H9 (cell line): ENCODE measurements at regions not wholly inside any gene's neighbourhood (a gene's known extent, or its start where the extent isn't known, plus 50 kb on each side); places are given as distances from the start of the nearest gene placed in this dataset.

Source experiments
- DNase-seq: peaks from one replicate; pipeline ENCODE4 v3.0.0-alpha.2; 2017
- H2AFZ ChIP-seq: one replicate; pipeline ENCODE4 v1.6.1; 2013; ENCODE audit warnings: mild to moderate bottlenecking, low read length, control low read depth, moderate library complexity
- H2AK5ac ChIP-seq: 2 replicates; pipeline ENCODE4 v1.6.1; 2013; ENCODE audit warnings: low read length, control low read depth, mixed read lengths; ENCODE audit not compliant: insufficient read length
- H2BK120ac ChIP-seq: one replicate; pipeline ENCODE4 v1.6.1; 2013; ENCODE audit warnings: low read depth, mild to moderate bottlenecking, low read length, control low read depth, inconsistent platforms; ENCODE audit not compliant: poor library complexity, severe bottlenecking
- H2BK12ac ChIP-seq: 2 replicates; pipeline ENCODE4 v1.6.1; 2013; ENCODE audit warnings: low read length, control low read depth, mixed read lengths, low read depth; ENCODE audit not compliant: insufficient read length
- H2BK15ac ChIP-seq: 2 replicates; pipeline ENCODE4 v1.6.1; 2013; ENCODE audit warnings: low read depth, low read length, control low read depth
- H2BK20ac ChIP-seq: one replicate; pipeline ENCODE4 v1.6.1; 2013; ENCODE audit warnings: low read depth, mild to moderate bottlenecking, low read length, control low read depth, inconsistent platforms; ENCODE audit not compliant: poor library complexity, severe bottlenecking
- H2BK5ac ChIP-seq: 2 replicates; pipeline ENCODE4 v1.6.1; 2013; ENCODE audit warnings: low read length, control low read depth, mixed read lengths; ENCODE audit not compliant: insufficient read length
- H3K14ac ChIP-seq: 2 replicates; pipeline ENCODE4 v1.6.1; 2013; ENCODE audit warnings: low read length, control low read depth; ENCODE audit not compliant: insufficient read depth
- H3K18ac ChIP-seq: 2 replicates; pipeline ENCODE4 v1.6.1; 2013; ENCODE audit warnings: low read depth, mild to moderate bottlenecking, mixed read lengths, low read length, control low read depth; ENCODE audit not compliant: insufficient read length
- H3K23ac ChIP-seq: 2 replicates; pipeline ENCODE4 v1.6.1; 2013; ENCODE audit warnings: low read length, control low read depth, mixed read lengths, low read depth; ENCODE audit not compliant: insufficient read length
- H3K23me2 ChIP-seq: 2 replicates; pipeline ENCODE4 v1.6.1; 2013; ENCODE audit warnings: low read depth, mild to moderate bottlenecking, mixed read lengths, low read length, control low read depth; ENCODE audit not compliant: insufficient read length, poor library complexity, severe bottlenecking
- H3K27ac ChIP-seq: 2 replicates; pipeline ENCODE4 v1.5.1; 2013; ENCODE audit warnings: low read length, control low read depth, mixed read lengths, low read depth; ENCODE audit not compliant: insufficient read length
- H3K27me3 ChIP-seq: 2 replicates; pipeline ENCODE4 v1.6.1; 2013; ENCODE audit warnings: low read length, control low read depth, inconsistent platforms; ENCODE audit not compliant: insufficient read depth
- H3K4ac ChIP-seq: 2 replicates; pipeline ENCODE4 v1.6.1; 2013; ENCODE audit warnings: low read depth, mild to moderate bottlenecking, control low read depth, inconsistent platforms, low read length, moderate library complexity
- H3K4me1 ChIP-seq: 2 replicates; pipeline ENCODE4 v1.6.1; 2013; ENCODE audit warnings: low read length, control low read depth, inconsistent platforms; ENCODE audit not compliant: insufficient read depth
- H3K4me2 ChIP-seq: 2 replicates; pipeline ENCODE4 v1.6.1; 2013; ENCODE audit warnings: low read length, control low read depth, mixed read lengths; ENCODE audit not compliant: insufficient read length, insufficient read depth
- H3K56ac ChIP-seq: 2 replicates; pipeline ENCODE4 v1.6.1; 2013; ENCODE audit warnings: low read depth, mild to moderate bottlenecking, mixed read lengths, low read length, control low read depth; ENCODE audit not compliant: insufficient read length
- H3K79me1 ChIP-seq: 2 replicates; pipeline ENCODE4 v1.6.1; 2013; ENCODE audit warnings: low read depth, mild to moderate bottlenecking, moderate library complexity, low read length, control low read depth, inconsistent platforms; ENCODE audit not compliant: insufficient read depth, poor library complexity, severe bottlenecking
- H3K79me2 ChIP-seq: 2 replicates; pipeline ENCODE4 v1.6.1; 2013; ENCODE audit warnings: low read length, control low read depth, inconsistent platforms; ENCODE audit not compliant: insufficient read depth
- H3K9ac ChIP-seq: 2 replicates; pipeline ENCODE4 v1.6.1; 2013; ENCODE audit warnings: low read length, control low read depth, mixed read lengths; ENCODE audit not compliant: insufficient read length; ENCODE audit errors: extremely low read depth
- H3K9me3 ChIP-seq: one replicate; pipeline ENCODE4 v1.6.1; 2013; ENCODE audit warnings: low read depth, low read length, inconsistent platforms; ENCODE audit not compliant: control insufficient read depth
- H3T11ph ChIP-seq: one replicate; pipeline ENCODE4 v1.6.1; 2013; ENCODE audit warnings: mild to moderate bottlenecking, low read length, control low read depth, inconsistent platforms
- H4K20me1 ChIP-seq: one replicate; pipeline ENCODE4 v1.6.1; 2013; ENCODE audit not compliant: control insufficient read depth, insufficient read length, insufficient read depth
- H4K5ac ChIP-seq: 2 replicates; pipeline ENCODE4 v1.6.1; 2013; ENCODE audit warnings: low read depth, mild to moderate bottlenecking, mixed read lengths, low read length, control low read depth; ENCODE audit not compliant: insufficient read length
- H4K8ac ChIP-seq: replicated peaks from 2 replicates; pipeline ENCODE4 v1.6.1; 2013; ENCODE audit warnings: low read length, control low read depth, mixed read lengths, low read depth; ENCODE audit not compliant: insufficient read length
- H4K91ac ChIP-seq: 2 replicates; pipeline ENCODE4 v1.6.1; 2013; ENCODE audit warnings: low read depth, mild to moderate bottlenecking, moderate library complexity, mixed read lengths, low read length, control low read depth; ENCODE audit not compliant: insufficient read length
- H3K27ac Mint-ChIP-seq, 3 experiments: 2 replicates in 2 of 3; 3 replicates in 1 of 3; pipeline ENCODE4 v1.8.0; 2020 to 2021; ENCODE audit warnings: mixed read lengths in 3 of 3, mild to moderate bottlenecking in 1 of 3, moderate library complexity in 1 of 3
- H3K27me3 Mint-ChIP-seq: 2 replicates; pipeline ENCODE4 v1.8.0; 2021; ENCODE audit warnings: low read depth, mild to moderate bottlenecking, moderate library complexity, mixed read lengths
- H3K36me3 Mint-ChIP-seq, 3 experiments: 2 replicates in 2 of 3; 3 replicates in 1 of 3; pipeline ENCODE4 v1.8.0; 2020 to 2021; ENCODE audit warnings: low read depth in 3 of 3, mixed read lengths in 3 of 3; ENCODE audit not compliant: insufficient read depth in 1 of 3
- H3K4me1 Mint-ChIP-seq, 2 experiments: 2 replicates each; pipeline ENCODE4 v1.8.0; 2020; ENCODE audit warnings: mixed read lengths in 2 of 2
- H3K4me3 Mint-ChIP-seq, 2 experiments: 2 replicates in 1 of 2; 3 replicates in 1 of 2; pipeline ENCODE4 v1.8.0; 2020 to 2021; ENCODE audit warnings: mild to moderate bottlenecking in 2 of 2, mixed read lengths in 2 of 2, moderate library complexity in 1 of 2
- H3K9me3 Mint-ChIP-seq, 2 experiments: 2 replicates in 1 of 2; 3 replicates in 1 of 2; pipeline ENCODE4 v1.8.0; 2020; ENCODE audit warnings: mild to moderate bottlenecking in 2 of 2, mixed read lengths in 2 of 2, moderate library complexity in 1 of 2
- CTCF ChIP-seq: fragments of 200-600 bp; sonication (generic); conservative IDR thresholded peaks from 3 replicates; pipeline ENCODE4 v1.8.0; 2021; ENCODE audit warnings: antibody characterized with exemption, mild to moderate bottlenecking
- WGBS: extraction: QIAGEN DNeasy Blood & Tissue Kit; methylation state at CpG from one replicate; pipeline ENCODE4 v1.1.7; 2013; ENCODE audit warnings: missing lambda C conversion rate, low lambda C conversion rate, mixed read lengths; ENCODE audit not compliant: insufficient read length; ENCODE audit errors: extremely low coverage; 5-methylcytosine and 5-hydroxymethylcytosine counted together

DNA sequence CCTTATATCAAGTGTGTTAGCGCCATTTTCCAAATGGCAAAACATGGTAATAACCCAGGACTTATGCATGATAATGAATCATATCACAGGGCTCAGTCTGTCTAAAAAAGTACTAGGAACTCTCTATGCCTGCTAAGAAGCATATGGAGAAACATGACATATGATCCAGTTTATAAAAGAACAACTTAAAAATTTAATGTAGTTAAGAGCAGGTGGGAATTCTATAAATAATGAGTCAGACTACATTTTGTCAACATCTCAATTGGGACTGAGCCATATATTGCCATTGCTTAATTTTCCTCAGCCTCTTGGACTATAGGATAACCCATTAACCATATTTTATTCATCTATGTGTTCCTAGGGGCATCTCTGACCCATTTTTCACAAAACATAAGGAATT, 360.4 kb upstream of the AGA start:
- H3K23ac ChIP-seq: no peak overlapping the region
- H2BK12ac ChIP-seq: no peak overlapping the region
- no peaks in the 10 kb centered on the region for H3K23me2 ChIP-seq
- H2AK5ac ChIP-seq: no peak overlapping the region
- no peak overlapping the region for H2BK20ac ChIP-seq
- H3K4me3 Mint-ChIP-seq: no peak overlapping the region
- H3K36me3 Mint-ChIP-seq: no peaks in the 10 kb centered on the region
- DNase-seq: no peak
- no peak overlapping the region for H2BK120ac ChIP-seq
- H3T11ph ChIP-seq: no peak overlapping the region
- no peaks in the 10 kb centered on the region for H3K79me1 ChIP-seq
- H3K4me1 Mint-ChIP-seq: peaks cover 3 to 5% of the 10 kb centered on the region in 2 experiments
- no peak overlapping the region for H4K91ac ChIP-seq
- H3K9ac ChIP-seq: no peak overlapping the region
- no peak overlapping the region for H4K5ac ChIP-seq
- H4K20me1 ChIP-seq: no peaks in the 10 kb centered on the region
- no peak overlapping the region for H3K27ac ChIP-seq
- H3K18ac ChIP-seq: no peak overlapping the region
- H2BK5ac ChIP-seq: no peak overlapping the region
- no peaks in the 10 kb centered on the region for H3K9me3 ChIP-seq
- no peak overlapping the region for H2BK15ac ChIP-seq
- no peaks in the 10 kb centered on the region for H3K27me3 Mint-ChIP-seq
- H3K27me3 ChIP-seq: no peaks in the 10 kb centered on the region
- no peak overlapping the region for H2AFZ ChIP-seq
- no peak overlapping the region for H3K56ac ChIP-seq
- H3K14ac ChIP-seq: no peak overlapping the region
- no peak overlapping the region for H3K27ac Mint-ChIP-seq
- no peaks in the 10 kb centered on the region for H3K9me3 Mint-ChIP-seq
- H3K4me1 ChIP-seq: no peaks in the 10 kb centered on the region
- H3K4me2 ChIP-seq: no peak overlapping the region
- H3K79me2 ChIP-seq: no peaks in the 10 kb centered on the region
- no peak overlapping the region for H3K4ac ChIP-seq
- no peak for TF ChIP-seq CTCF
- WGBS: no CpG with 5 or more reads among the region's 1 CpG
- H4K8ac ChIP-seq: no peak overlapping the region
